ENCODE measurements at regions not wholly inside any gene's neighbourhood (a gene's known extent, or its start where the extent isn't known, plus 50 kb on each side); places are given as distances from the start of the nearest gene placed in this dataset.

DNA sequence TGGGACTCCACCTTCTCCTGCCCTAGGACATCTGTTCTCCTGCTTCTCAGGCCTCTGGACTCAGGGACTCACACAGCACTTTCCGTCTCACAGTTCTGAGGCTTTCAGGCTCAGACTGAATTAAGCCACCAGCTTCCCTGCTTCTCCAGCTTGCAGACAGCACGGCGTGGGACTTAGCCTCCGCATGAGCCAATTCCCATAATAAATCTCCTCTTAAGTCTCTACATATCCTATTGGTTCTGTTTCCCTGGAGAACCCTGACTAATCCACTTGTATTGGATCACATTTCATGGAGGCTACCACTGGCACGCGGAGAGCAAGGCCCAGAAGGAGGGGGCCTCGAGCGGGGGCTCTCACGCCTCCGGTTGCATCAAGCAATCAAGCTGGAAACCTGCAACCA lies 1313.6 kb downstream of the TBC1D22A start:
- TF ChIP-seq CTCF (IDR thresholded peaks at IDR 0.05) (no peak), ZFX (IDR thresholded peaks at IDR 0.05; ENCODE audit: borderline replicate concordance) (no peak)
- H3K27ac ChIP-seq, result no peak overlapping the region

DNA sequence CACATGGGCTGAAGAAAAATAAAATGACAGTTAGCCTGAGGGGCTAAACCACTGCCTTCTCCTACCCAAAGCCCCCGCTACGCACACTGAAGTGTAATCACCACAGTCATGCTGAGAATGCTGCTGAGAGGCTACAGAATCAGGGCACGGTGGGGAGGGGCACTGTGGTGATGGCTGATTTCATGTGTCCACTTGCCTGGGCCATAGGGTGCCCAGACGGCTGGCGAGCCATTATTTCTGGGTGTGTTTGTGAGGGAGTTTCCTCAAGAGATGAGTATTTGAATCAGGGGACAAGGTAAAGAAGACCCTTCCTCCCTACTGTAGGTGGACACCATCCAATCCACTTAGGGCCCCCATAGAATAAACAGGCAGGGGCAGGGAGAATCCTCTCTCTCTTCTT lies 1313.2 kb downstream of the TBC1D22A start:
- H3K27ac ChIP-seq, result no peak overlapping the region
- TF ChIP-seq ZFX (IDR thresholded peaks at IDR 0.05; ENCODE audit: borderline replicate concordance), result no peak
- no peak for TF ChIP-seq CTCF (IDR thresholded peaks at IDR 0.05)

DNA sequence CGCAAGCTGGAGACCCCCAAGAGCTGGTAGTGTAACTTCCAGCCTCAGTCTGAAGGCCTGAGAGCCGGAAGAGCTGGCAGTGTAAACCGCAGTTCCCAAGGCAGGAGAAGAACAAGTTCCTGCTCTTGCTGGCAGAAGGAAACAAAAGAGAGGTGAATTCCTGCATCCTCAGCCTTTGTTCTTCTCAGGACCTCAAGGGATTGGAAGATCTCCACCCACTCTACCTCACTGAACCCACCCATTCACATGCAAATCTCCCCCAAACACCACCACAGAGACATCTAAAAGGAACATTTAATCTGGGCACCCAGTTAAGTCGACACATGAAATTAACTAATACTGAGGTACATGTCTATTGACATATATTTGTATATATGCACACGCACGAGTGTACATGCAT lies 1310.3 kb downstream of the TBC1D22A start:
- H3K27ac ChIP-seq, result no peak overlapping the region

GRCh38 chr22:48071828-48072227 lies 1309.4 kb downstream of the TBC1D22A start:
- H3K27ac ChIP-seq, result no peak overlapping the region
- TF ChIP-seq CTCF (IDR thresholded peaks at IDR 0.05) (no peak), ZFX (IDR thresholded peaks at IDR 0.05; ENCODE audit: borderline replicate concordance) (no peak)

More for the DNA sequence above, 1310.3 kb downstream of the TBC1D22A start:
- TF ChIP-seq ZFX (IDR thresholded peaks at IDR 0.05; ENCODE audit: borderline replicate concordance), result no peak
- no peak for TF ChIP-seq CTCF (IDR thresholded peaks at IDR 0.05)

DNA sequence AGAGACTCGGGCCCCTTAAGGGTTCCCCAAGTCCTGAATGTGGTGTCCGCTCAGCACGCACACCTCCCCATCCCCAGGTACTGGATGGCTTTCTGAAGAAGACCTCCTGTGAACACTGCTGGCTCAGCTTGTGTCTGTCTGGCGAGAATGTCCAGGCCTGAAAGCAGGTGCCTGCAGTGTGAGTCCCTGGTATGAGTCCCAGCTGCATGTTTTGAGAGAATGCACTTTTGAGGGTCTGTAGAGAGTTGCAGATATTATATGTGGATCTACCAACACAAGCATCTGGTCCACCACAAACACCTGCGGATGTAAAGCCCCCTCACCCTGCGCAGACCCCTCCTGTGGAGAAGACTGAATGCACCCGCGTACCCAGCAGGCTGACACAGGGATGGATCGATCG lies 1308.9 kb downstream of the TBC1D22A start:
- no peak overlapping the region for H3K27ac ChIP-seq
- TF ChIP-seq ZFX (IDR thresholded peaks at IDR 0.05; ENCODE audit: borderline replicate concordance) (no peak), CTCF (IDR thresholded peaks at IDR 0.05) (no peak)

GRCh38 chr22:48070760-48071159 lies 1308.3 kb downstream of the TBC1D22A start:
- TF ChIP-seq CTCF (IDR thresholded peaks at IDR 0.05), result no peak
- no peak for TF ChIP-seq ZFX (IDR thresholded peaks at IDR 0.05; ENCODE audit: borderline replicate concordance)
- H3K27ac ChIP-seq, result no peak overlapping the region

DNA sequence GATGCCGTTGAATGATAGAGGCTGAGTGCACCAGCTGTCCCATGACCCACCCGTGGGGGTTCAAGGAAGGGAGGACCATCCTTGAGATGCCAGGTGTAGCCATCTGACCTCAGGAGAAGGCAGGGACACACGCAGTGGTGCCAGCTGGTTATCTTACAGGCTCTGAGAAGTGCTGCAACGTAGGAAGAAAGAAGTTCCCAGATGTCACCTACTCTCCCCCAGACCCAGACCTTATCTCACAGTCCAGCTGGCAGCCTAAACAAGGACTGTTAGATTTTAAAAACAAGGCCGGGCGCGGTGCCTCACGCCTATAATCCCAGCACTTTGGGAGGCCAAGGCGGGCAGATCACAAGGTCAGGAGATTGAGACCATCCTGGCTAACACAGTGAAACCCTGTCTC lies 1307.6 kb downstream of the TBC1D22A start:
- H3K27ac ChIP-seq, result no peak overlapping the region
- TF ChIP-seq CTCF (IDR thresholded peaks at IDR 0.05), result no peak
